ENCODE measurements at regions not wholly inside any gene's neighbourhood (a gene's known extent, or its start where the extent isn't known, plus 50 kb on each side); places are given as distances from the start of the nearest gene placed in this dataset.
"Not testable (repeated sequence)": the region's sequence is repeated elsewhere in the genome, so short reads cannot be mapped to it uniquely, and the experiment has no call there.

DNA sequence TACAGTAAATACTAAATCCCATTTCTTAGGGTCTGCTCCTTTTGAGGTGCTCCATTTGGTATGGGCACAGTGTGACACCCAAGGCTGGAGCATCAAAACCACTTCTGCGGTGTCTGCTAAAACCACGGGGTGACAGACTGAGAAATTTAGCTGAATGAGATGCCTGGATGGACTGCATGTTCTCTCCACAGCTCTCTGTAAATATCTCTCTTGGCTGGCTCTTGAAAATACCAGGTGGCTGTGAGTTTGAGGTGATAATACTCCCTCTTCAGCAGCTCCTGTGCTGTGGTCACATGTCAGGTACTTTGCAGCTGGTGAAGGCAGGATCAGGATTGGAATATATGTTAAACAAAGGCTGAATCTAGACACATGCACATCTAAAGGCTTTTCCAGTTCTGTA lies 93.7 kb upstream of the SIMC1 start:
- ATAC-seq, result no peak

- not testable (repeated sequence) for ATAC-seq
These were observed 88.3 kb upstream of the SIMC1 start for GRCh38 chr5:176149948-176150347.

GRCh38 chr5:176151281-176151680 lies 86.9 kb upstream of the SIMC1 start:
- ATAC-seq, result no peak

DNA sequence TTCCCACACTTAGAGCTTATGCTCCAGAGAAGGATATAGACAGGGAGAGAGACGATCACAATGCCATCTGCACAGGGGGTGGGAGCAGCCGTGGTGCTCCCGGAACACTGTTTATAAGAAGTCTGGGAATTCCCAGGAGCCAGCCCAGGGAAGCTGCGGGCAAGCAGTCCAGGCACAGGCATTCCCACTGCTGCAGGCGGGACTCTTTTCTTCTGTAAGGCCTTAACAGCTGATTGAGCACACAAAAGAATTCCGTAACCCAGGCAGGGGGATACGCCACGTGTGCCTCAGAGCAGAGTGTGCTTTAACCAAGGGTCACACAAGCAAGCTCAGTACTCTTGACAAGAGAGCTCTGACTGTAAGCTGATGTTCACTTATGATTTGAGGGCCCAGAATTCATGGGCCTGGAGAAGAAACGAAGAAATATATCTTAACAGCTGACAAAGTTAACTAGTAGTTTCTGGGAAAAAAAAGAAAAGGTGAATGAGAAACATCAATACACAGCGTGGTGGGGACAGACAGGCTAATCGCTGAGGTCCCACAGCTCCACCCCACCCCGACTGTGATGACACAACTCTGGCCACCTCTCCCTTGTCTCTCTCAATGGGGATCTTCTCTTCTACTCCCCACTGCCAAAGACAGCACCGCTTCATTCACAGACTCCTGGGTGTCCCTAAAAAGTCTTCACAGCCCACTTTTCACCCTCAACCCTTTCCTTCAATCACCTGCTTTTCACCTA lies 85.9 kb upstream of the SIMC1 start:
- no peak for ATAC-seq

GRCh38 chr5:176152930-176153311 lies 85.3 kb upstream of the SIMC1 start:
- no peak for ATAC-seq

DNA sequence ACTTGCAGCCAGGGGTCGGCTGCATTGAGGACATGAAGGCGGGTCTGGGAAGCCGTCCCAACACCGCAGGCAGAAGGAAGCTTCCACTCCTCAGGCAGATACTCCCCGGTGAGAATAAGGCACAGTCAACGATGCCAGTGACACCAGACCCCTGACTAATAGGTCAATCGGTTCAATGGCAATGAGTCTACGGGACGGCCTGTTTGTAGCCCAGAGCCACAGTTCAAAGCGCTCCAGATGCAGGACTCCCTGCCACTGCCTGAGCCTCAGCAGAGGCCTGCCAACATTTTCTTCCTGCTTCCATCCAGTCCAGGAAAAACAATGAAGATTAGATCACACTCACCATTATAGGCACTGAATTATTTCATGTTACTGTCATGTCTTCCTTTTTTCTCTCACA lies 84.5 kb upstream of the SIMC1 start:
- ATAC-seq, result no peak

DNA sequence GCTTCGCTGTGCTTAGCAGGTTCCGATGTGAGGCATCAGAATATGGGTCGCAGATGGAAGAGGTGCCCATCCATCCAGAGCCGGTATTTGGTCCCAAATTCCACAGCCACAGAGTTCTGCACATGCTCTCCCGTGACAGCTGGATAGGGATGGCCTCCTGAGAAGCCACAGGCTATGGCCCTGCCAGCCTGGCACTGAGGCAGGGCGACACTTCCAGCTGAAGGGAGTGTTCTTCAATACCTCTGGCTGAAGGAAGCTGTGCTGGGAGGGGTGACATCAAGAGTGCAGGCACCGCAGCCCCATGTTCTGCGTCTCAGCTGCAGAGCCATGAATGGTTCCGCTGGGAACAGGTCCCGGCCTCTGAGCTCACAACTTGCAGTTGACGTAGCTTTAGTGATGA lies 83.4 kb upstream of the SIMC1 start:
- no peak for ATAC-seq

GRCh38 chr5:176155922-176156359 lies 82.3 kb upstream of the SIMC1 start:
- ATAC-seq, result no peak

DNA sequence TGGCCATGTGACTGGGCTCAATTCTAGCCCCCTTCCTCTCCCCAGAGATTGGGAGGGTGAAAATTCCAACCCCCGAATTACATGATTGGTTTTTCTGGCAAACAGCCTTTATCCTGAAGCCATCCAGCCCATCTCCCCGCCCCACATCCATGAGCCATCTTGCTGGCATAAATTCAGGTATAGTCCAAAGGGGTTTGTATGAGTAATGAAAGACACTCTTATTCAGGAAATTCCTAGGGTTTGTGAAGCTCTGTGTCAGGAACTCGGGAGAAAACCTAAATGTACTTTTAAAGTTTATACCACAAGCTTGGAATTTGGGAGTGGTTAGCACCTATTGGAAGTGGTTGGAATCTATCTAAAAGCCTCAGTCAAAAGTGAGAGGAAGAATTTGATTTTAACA lies 80.6 kb upstream of the SIMC1 start:
- no peak for ATAC-seq

GRCh38 chr5:176161431-176161830 lies 76.8 kb upstream of the SIMC1 start:
- ATAC-seq, result no peak

- ATAC-seq, result no peak
These were observed 76.0 kb upstream of the SIMC1 start for GRCh38 chr5:176162198-176162597.

DNA sequence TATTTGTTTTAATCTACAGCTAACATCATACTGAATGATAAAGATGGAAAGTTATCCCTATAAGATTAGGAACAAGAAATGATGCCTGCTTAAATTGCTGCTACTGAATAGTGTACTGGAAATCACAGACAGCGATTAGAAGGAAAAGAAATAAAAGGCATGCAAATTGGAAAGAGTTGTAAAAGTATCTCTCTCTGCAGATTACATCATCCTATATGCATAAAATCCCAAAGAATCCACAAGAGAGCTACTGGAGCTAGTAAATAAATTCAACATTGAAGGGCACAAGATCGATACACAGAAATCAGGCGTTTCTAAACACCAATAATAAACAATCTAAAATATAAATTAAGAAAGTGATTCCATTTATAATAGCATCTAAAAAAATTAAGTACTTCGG lies 75.3 kb upstream of the SIMC1 start:
- ATAC-seq, result no peak

DNA sequence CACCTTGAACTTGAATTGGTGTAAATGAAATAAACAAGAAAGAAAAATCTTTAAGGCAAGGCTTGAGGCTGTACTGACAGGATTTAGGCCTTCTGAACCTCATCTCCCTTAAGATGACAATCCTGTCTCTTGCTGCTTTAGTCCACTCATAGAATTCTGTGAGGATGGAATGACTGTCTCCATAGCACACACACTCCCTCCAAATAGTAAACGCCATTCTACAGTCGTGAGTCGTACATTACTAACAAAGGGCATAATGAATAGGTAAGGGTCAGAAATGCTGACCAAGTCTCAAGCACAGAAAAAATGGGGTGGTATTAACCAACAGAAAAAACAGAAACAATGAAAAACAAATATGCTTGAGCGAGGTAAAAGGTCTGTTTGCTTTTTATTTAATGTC lies 71.8 kb upstream of the SIMC1 start:
- no peak for ATAC-seq

- no peak for ATAC-seq
These were observed 70.4 kb upstream of the SIMC1 start for GRCh38 chr5:176167800-176168199.

DNA sequence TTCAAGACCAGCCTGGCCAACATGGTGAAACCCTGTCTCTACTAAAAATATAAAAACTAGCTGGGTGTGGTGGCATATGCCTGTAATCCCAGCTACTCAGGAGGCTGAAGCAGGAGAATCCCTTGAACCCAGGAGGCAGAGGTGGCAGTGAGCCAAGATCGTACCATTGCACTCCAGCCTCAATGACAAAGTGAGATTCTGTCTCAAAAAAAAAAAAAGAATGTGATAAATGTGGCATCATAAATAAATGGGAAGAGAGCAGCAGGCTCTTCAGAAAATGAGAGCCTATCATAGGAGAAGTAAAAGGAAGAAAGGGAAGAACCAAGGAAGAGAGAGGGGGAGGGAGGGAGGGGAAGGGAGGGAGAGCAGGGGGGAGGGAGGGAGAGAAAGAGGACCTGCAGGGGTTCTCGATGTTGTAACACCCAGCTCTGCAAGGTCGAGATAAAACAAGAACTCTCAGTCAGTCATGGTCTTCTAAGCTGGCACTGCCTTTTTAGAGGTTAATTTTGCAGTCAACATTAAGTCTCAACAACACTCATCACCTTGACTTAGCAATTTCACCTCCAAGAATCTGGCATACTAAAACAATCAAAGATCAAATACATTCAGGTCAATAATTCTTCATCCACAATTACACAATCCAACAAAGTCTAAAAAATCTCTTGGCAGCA lies 68.7 kb upstream of the SIMC1 start:
- ATAC-seq, result no peak

DNA sequence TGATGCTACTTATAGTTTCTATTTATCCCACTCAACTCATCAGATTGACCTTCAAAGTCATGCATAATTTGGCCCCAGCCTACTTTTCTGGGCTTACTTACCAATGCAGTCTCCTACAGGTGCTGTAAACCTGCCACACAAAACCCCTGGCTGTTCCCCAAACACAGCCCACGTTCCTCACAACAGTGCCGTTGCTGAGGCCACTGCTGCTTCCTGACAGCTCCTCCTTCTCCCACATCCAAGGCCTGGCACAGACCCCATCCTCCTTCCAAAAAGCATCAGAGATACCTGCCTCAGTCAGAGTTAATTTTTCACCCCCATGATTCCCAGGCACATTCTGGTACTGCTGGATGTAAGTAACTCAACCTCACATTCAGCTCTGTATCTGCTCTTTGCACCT lies 68.1 kb upstream of the SIMC1 start:
- ATAC-seq, result no peak

- no peak for ATAC-seq
These were observed 67.0 kb upstream of the SIMC1 start for GRCh38 chr5:176171171-176171760.

GRCh38 chr5:176172246-176172645 lies 66.0 kb upstream of the SIMC1 start:
- ATAC-seq, result no peak

- ATAC-seq, result no peak
These were observed 64.6 kb upstream of the SIMC1 start for GRCh38 chr5:176173647-176174046.

- no peak for ATAC-seq
These were observed 63.7 kb upstream of the SIMC1 start for GRCh38 chr5:176174345-176175025.

DNA sequence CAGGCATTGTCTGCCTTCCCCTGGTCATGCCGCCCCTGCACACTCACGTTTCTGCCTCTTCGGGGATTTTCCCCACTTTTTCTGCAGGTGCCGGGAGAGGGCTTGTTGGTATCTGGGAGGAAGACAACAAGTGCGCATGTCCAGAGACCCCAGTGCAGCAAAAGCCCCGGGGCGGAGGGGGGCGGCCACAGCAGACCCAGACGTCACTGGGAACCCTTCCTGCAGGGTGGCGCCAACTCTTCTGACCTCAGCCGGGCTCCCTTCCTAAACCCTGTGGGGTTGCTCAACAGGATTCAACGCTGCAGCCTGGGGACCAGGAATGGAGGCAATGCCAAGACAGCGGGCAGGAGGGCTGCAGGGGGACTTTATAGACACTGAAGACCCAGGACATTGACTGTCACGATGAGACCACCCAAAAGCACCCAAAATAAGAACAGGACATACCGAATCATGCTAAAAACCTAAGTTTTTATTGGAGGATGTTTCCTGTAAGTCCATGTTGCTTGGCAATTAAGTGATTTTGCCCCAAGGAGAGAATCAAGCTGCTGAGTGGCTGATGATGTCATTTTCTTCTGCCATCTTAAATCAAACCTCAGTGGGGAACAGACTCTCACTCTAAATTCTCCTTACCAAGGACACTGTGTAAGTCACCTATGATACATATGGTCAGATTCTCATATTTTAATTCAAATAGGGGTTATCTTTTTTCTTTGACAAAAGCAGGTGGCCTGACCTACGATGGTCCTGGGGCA lies 62.9 kb upstream of the SIMC1 start:
- ATAC-seq, result no peak

DNA sequence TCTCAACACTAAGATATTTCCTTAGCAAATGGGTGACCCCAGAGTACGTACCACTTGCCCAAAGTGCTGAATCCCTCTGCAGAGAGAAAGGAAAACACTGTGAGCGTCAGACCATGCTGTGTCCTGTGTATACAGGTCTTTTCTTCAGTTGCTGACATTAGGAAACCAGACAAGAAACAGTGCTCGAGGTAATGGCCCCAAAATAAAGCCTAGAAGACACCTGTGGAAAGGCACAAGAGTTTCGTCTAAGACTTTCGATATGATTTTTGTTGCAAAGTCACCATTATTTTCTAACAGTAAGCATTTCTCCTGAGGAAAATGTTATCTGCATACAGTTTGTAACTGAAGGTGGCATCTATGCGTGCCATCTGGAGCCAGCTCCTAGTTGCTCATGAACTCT lies 62.0 kb upstream of the SIMC1 start:
- no peak for ATAC-seq

DNA sequence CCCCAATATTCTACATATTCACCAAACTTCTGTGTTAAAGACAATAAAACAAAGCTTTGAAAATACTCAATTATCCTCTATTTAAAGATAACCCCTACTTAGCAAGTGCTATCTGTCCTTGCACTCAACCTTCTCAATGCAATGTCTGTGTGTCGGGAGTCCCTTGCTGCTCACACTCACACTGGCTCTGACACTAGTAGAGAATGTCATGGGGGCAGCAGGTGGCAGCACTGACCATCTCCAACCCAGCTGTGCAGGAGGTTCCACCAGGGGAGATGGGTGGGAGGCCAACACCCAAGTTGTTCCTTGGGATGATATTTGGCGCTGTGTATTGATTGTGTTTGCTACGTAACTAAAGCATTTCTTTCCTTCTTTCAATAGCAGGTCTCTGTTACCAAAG lies 59.4 kb upstream of the SIMC1 start:
- no peak for ATAC-seq

Measured in activated CD4-positive, CD25-positive, alpha-beta regulatory T cell treated with anti-CD3 and anti-CD28 coated beads, Interleukin-2, amount 50 U/mL, for 24 hours (primary cell).